H9 (cell line): ENCODE measurements at regions not wholly inside any gene's neighbourhood (a gene's known extent, or its start where the extent isn't known, plus 50 kb on each side); places are given as distances from the start of the nearest gene placed in this dataset.

Experiments
- DNase-seq: peaks from one replicate; pipeline ENCODE4 v3.0.0-alpha.2; 2017
- H2AFZ ChIP-seq: one replicate; pipeline ENCODE4 v1.6.1; 2013; ENCODE audit warnings: mild to moderate bottlenecking, low read length, control low read depth, moderate library complexity
- H2AK5ac ChIP-seq: 2 replicates; pipeline ENCODE4 v1.6.1; 2013; ENCODE audit warnings: low read length, control low read depth, mixed read lengths; ENCODE audit not compliant: insufficient read length
- H2BK120ac ChIP-seq: one replicate; pipeline ENCODE4 v1.6.1; 2013; ENCODE audit warnings: low read depth, mild to moderate bottlenecking, low read length, control low read depth, inconsistent platforms; ENCODE audit not compliant: poor library complexity, severe bottlenecking
- H2BK12ac ChIP-seq: 2 replicates; pipeline ENCODE4 v1.6.1; 2013; ENCODE audit warnings: low read length, control low read depth, mixed read lengths, low read depth; ENCODE audit not compliant: insufficient read length
- H2BK15ac ChIP-seq: 2 replicates; pipeline ENCODE4 v1.6.1; 2013; ENCODE audit warnings: low read depth, low read length, control low read depth
- H2BK20ac ChIP-seq: one replicate; pipeline ENCODE4 v1.6.1; 2013; ENCODE audit warnings: low read depth, mild to moderate bottlenecking, low read length, control low read depth, inconsistent platforms; ENCODE audit not compliant: poor library complexity, severe bottlenecking
- H2BK5ac ChIP-seq: 2 replicates; pipeline ENCODE4 v1.6.1; 2013; ENCODE audit warnings: low read length, control low read depth, mixed read lengths; ENCODE audit not compliant: insufficient read length
- H3K14ac ChIP-seq: 2 replicates; pipeline ENCODE4 v1.6.1; 2013; ENCODE audit warnings: low read length, control low read depth; ENCODE audit not compliant: insufficient read depth
- H3K18ac ChIP-seq: 2 replicates; pipeline ENCODE4 v1.6.1; 2013; ENCODE audit warnings: low read depth, mild to moderate bottlenecking, mixed read lengths, low read length, control low read depth; ENCODE audit not compliant: insufficient read length
- H3K23ac ChIP-seq: 2 replicates; pipeline ENCODE4 v1.6.1; 2013; ENCODE audit warnings: low read length, control low read depth, mixed read lengths, low read depth; ENCODE audit not compliant: insufficient read length
- H3K23me2 ChIP-seq: 2 replicates; pipeline ENCODE4 v1.6.1; 2013; ENCODE audit warnings: low read depth, mild to moderate bottlenecking, mixed read lengths, low read length, control low read depth; ENCODE audit not compliant: insufficient read length, poor library complexity, severe bottlenecking
- H3K27ac ChIP-seq: 2 replicates; pipeline ENCODE4 v1.5.1; 2013; ENCODE audit warnings: low read length, control low read depth, mixed read lengths, low read depth; ENCODE audit not compliant: insufficient read length
- H3K27me3 ChIP-seq: 2 replicates; pipeline ENCODE4 v1.6.1; 2013; ENCODE audit warnings: low read length, control low read depth, inconsistent platforms; ENCODE audit not compliant: insufficient read depth
- H3K4ac ChIP-seq: 2 replicates; pipeline ENCODE4 v1.6.1; 2013; ENCODE audit warnings: low read depth, mild to moderate bottlenecking, control low read depth, inconsistent platforms, low read length, moderate library complexity
- H3K4me1 ChIP-seq: 2 replicates; pipeline ENCODE4 v1.6.1; 2013; ENCODE audit warnings: low read length, control low read depth, inconsistent platforms; ENCODE audit not compliant: insufficient read depth
- H3K4me2 ChIP-seq: 2 replicates; pipeline ENCODE4 v1.6.1; 2013; ENCODE audit warnings: low read length, control low read depth, mixed read lengths; ENCODE audit not compliant: insufficient read length, insufficient read depth
- H3K56ac ChIP-seq: 2 replicates; pipeline ENCODE4 v1.6.1; 2013; ENCODE audit warnings: low read depth, mild to moderate bottlenecking, mixed read lengths, low read length, control low read depth; ENCODE audit not compliant: insufficient read length
- H3K79me1 ChIP-seq: 2 replicates; pipeline ENCODE4 v1.6.1; 2013; ENCODE audit warnings: low read depth, mild to moderate bottlenecking, moderate library complexity, low read length, control low read depth, inconsistent platforms; ENCODE audit not compliant: insufficient read depth, poor library complexity, severe bottlenecking
- H3K79me2 ChIP-seq: 2 replicates; pipeline ENCODE4 v1.6.1; 2013; ENCODE audit warnings: low read length, control low read depth, inconsistent platforms; ENCODE audit not compliant: insufficient read depth
- H3K9ac ChIP-seq: 2 replicates; pipeline ENCODE4 v1.6.1; 2013; ENCODE audit warnings: low read length, control low read depth, mixed read lengths; ENCODE audit not compliant: insufficient read length; ENCODE audit errors: extremely low read depth
- H3K9me3 ChIP-seq: one replicate; pipeline ENCODE4 v1.6.1; 2013; ENCODE audit warnings: low read depth, low read length, inconsistent platforms; ENCODE audit not compliant: control insufficient read depth
- H3T11ph ChIP-seq: one replicate; pipeline ENCODE4 v1.6.1; 2013; ENCODE audit warnings: mild to moderate bottlenecking, low read length, control low read depth, inconsistent platforms
- H4K20me1 ChIP-seq: one replicate; pipeline ENCODE4 v1.6.1; 2013; ENCODE audit not compliant: control insufficient read depth, insufficient read length, insufficient read depth
- H4K5ac ChIP-seq: 2 replicates; pipeline ENCODE4 v1.6.1; 2013; ENCODE audit warnings: low read depth, mild to moderate bottlenecking, mixed read lengths, low read length, control low read depth; ENCODE audit not compliant: insufficient read length
- H4K8ac ChIP-seq: replicated peaks from 2 replicates; pipeline ENCODE4 v1.6.1; 2013; ENCODE audit warnings: low read length, control low read depth, mixed read lengths, low read depth; ENCODE audit not compliant: insufficient read length
- H4K91ac ChIP-seq: 2 replicates; pipeline ENCODE4 v1.6.1; 2013; ENCODE audit warnings: low read depth, mild to moderate bottlenecking, moderate library complexity, mixed read lengths, low read length, control low read depth; ENCODE audit not compliant: insufficient read length
- H3K27ac Mint-ChIP-seq, 3 experiments: 2 replicates in 2 of 3; 3 replicates in 1 of 3; pipeline ENCODE4 v1.8.0; 2020 to 2021; ENCODE audit warnings: mixed read lengths in 3 of 3, mild to moderate bottlenecking in 1 of 3, moderate library complexity in 1 of 3
- H3K27me3 Mint-ChIP-seq: 2 replicates; pipeline ENCODE4 v1.8.0; 2021; ENCODE audit warnings: low read depth, mild to moderate bottlenecking, moderate library complexity, mixed read lengths
- H3K36me3 Mint-ChIP-seq, 3 experiments: 2 replicates in 2 of 3; 3 replicates in 1 of 3; pipeline ENCODE4 v1.8.0; 2020 to 2021; ENCODE audit warnings: low read depth in 3 of 3, mixed read lengths in 3 of 3; ENCODE audit not compliant: insufficient read depth in 1 of 3
- H3K4me1 Mint-ChIP-seq, 2 experiments: 2 replicates each; pipeline ENCODE4 v1.8.0; 2020; ENCODE audit warnings: mixed read lengths in 2 of 2
- H3K4me3 Mint-ChIP-seq, 2 experiments: 2 replicates in 1 of 2; 3 replicates in 1 of 2; pipeline ENCODE4 v1.8.0; 2020 to 2021; ENCODE audit warnings: mild to moderate bottlenecking in 2 of 2, mixed read lengths in 2 of 2, moderate library complexity in 1 of 2
- H3K9me3 Mint-ChIP-seq, 2 experiments: 2 replicates in 1 of 2; 3 replicates in 1 of 2; pipeline ENCODE4 v1.8.0; 2020; ENCODE audit warnings: mild to moderate bottlenecking in 2 of 2, mixed read lengths in 2 of 2, moderate library complexity in 1 of 2
- WGBS: extraction: QIAGEN DNeasy Blood & Tissue Kit; methylation state at CpG from one replicate; pipeline ENCODE4 v1.1.7; 2013; ENCODE audit warnings: missing lambda C conversion rate, low lambda C conversion rate, mixed read lengths; ENCODE audit not compliant: insufficient read length; ENCODE audit errors: extremely low coverage; 5-methylcytosine and 5-hydroxymethylcytosine counted together
- TF ChIP-seq, protein P1 (sequence below): fragments of 200-600 bp; sonication (generic); conservative IDR thresholded peaks from 3 replicates; pipeline ENCODE4 v1.8.0; 2021; ENCODE audit warnings: antibody characterized with exemption, mild to moderate bottlenecking

DNA sequence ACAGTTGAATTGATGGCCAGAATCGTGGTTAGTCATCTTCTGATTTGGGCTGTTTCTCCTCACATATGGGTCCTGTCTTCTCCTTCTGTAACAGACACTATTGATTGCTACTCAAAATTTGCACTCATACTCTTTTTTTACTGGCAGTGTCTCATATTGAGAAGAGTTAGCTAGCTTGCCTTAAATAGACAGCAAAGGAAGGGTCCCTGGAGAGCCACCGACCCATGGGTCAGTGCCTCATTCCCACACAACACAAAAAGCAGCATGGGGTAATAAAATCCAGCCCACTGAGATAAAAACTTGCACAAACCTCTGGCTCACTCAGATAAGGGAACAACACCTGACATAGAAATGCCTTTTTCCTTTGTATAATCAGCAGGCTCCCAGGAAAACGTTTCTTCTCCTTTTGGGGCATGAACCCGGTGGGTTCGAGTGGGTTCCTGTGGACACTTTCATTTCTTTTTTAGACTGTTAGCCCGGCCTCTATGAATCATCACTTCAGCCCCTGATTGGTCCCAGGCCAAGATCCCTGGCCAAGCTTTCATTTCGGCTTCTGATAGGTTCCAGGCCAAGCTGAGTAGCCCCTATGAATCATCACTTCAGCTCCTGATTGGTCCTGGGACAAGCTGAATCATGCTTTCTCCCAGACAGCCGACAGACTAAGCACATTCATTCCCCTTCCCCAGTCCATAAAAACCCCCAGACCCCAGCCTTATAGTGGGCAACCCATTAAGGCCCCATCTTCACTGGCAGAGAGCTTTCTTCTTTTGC is 408.1 kb downstream of the DCAF12L2 start:
- H4K8ac ChIP-seq: no peak overlapping the region
- H4K5ac ChIP-seq: no peak overlapping the region
- peaks cover 0 to 2% of the 10 kb centered on the region in 2 experiments; a peak in 1 of 4 replicates for H3K4me1 Mint-ChIP-seq
- H2BK12ac ChIP-seq: no peak overlapping the region
- H3K4me2 ChIP-seq: no peak overlapping the region
- H3K4ac ChIP-seq: no peak overlapping the region
- no peak overlapping the region for H3K4me3 Mint-ChIP-seq
- peaks cover 27 to 51% of the 10 kb centered on the region in 2 experiments for H3K9me3 Mint-ChIP-seq
- no peaks in the 10 kb centered on the region for H3K79me1 ChIP-seq
- TF ChIP-seq, protein P1, sequence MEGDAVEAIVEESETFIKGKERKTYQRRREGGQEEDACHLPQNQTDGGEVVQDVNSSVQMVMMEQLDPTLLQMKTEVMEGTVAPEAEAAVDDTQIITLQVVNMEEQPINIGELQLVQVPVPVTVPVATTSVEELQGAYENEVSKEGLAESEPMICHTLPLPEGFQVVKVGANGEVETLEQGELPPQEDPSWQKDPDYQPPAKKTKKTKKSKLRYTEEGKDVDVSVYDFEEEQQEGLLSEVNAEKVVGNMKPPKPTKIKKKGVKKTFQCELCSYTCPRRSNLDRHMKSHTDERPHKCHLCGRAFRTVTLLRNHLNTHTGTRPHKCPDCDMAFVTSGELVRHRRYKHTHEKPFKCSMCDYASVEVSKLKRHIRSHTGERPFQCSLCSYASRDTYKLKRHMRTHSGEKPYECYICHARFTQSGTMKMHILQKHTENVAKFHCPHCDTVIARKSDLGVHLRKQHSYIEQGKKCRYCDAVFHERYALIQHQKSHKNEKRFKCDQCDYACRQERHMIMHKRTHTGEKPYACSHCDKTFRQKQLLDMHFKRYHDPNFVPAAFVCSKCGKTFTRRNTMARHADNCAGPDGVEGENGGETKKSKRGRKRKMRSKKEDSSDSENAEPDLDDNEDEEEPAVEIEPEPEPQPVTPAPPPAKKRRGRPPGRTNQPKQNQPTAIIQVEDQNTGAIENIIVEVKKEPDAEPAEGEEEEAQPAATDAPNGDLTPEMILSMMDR: no peak
- no peaks in the 10 kb centered on the region for H3K27me3 ChIP-seq
- no peak overlapping the region for H3K56ac ChIP-seq
- H3T11ph ChIP-seq: no peak overlapping the region
- H3K27me3 Mint-ChIP-seq: no peaks in the 10 kb centered on the region
- no peak overlapping the region for H2BK120ac ChIP-seq
- H4K91ac ChIP-seq: no peak overlapping the region
- no peak overlapping the region for H2AK5ac ChIP-seq
- no peak overlapping the region for H3K18ac ChIP-seq
- no peaks in the 10 kb centered on the region for H3K23me2 ChIP-seq
- no CpG with 5 or more reads among the region's 8 CpGs for WGBS
- H2BK5ac ChIP-seq: no peak overlapping the region
- no peaks in the 10 kb centered on the region for H3K4me1 ChIP-seq
- H3K27ac Mint-ChIP-seq: no peak overlapping the region; a peak in 1 of 7 replicates
- H2BK15ac ChIP-seq: no peak overlapping the region
- H3K27ac ChIP-seq: no peak overlapping the region
- H2BK20ac ChIP-seq: no peak overlapping the region
- H3K36me3 Mint-ChIP-seq: peaks cover 1 to 12% (median 9%) of the 10 kb centered on the region in 3 experiments; a peak in 3 of 7 replicates
- H3K79me2 ChIP-seq: no peaks in the 10 kb centered on the region
- H3K14ac ChIP-seq: no peak overlapping the region
- no peak overlapping the region for H3K23ac ChIP-seq
- H4K20me1 ChIP-seq: no peaks in the 10 kb centered on the region
- no peak overlapping the region for H2AFZ ChIP-seq
- no peak for DNase-seq
- H3K9me3 ChIP-seq: no peaks in the 10 kb centered on the region
- H3K9ac ChIP-seq: no peak overlapping the region
